Hepatocyte (in vitro differentiated cells): ENCODE measurements at regions not wholly inside any gene's neighbourhood (a gene's known extent, or its start where the extent isn't known, plus 50 kb on each side); places are given as distances from the start of the nearest gene placed in this dataset.

Source experiments
- EZH2 ChIP-seq: fragments of 200-600 bp; sonication (generic); IDR thresholded peaks from 2 replicates; pipeline ENCODE4 v1.6.1; 2016; ENCODE audit warnings: antibody characterized with exemption, mild to moderate bottlenecking, borderline replicate concordance
- EZH2phosphoT487 ChIP-seq: fragments of 200-600 bp; sonication (generic); IDR thresholded peaks from one replicate; pipeline ENCODE4 v1.6.1; 2018; ENCODE audit warnings: antibody characterized with exemption, mild to moderate bottlenecking, low read depth, moderate library complexity; ENCODE audit not compliant: unreplicated experiment, severe bottlenecking
- TF ChIP-seq, protein P1 (sequence below): fragments of 200-600 bp; sonication (generic); IDR thresholded peaks from 2 replicates; pipeline ENCODE4 v1.5.1; 2016; ENCODE audit warnings: antibody characterized with exemption, mild to moderate bottlenecking; ENCODE audit not compliant: poor library complexity

DNA sequence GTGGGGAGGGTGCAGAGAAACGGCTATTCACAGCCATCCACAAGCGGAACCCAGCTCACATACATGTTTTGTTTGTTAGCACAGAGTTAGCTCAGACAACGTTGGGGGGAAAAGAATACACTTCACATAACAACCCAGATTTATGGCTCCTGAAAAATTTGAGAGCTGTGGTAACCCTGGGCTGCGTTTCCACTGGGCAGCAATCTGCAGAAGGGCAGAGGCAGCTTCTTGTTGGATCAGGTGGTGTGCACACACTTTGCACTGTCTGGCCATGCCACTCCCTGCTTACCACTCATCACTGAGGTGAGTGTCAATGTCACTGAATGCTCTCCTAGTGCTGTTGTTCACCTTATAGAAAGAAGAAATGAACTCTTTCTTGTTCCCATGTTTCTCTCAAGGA lies 299.8 kb upstream of the SOX14 start:
- TF ChIP-seq, protein P1, sequence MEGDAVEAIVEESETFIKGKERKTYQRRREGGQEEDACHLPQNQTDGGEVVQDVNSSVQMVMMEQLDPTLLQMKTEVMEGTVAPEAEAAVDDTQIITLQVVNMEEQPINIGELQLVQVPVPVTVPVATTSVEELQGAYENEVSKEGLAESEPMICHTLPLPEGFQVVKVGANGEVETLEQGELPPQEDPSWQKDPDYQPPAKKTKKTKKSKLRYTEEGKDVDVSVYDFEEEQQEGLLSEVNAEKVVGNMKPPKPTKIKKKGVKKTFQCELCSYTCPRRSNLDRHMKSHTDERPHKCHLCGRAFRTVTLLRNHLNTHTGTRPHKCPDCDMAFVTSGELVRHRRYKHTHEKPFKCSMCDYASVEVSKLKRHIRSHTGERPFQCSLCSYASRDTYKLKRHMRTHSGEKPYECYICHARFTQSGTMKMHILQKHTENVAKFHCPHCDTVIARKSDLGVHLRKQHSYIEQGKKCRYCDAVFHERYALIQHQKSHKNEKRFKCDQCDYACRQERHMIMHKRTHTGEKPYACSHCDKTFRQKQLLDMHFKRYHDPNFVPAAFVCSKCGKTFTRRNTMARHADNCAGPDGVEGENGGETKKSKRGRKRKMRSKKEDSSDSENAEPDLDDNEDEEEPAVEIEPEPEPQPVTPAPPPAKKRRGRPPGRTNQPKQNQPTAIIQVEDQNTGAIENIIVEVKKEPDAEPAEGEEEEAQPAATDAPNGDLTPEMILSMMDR = no peak
- TF ChIP-seq EZH2phosphoT487 = no peak
- TF ChIP-seq EZH2 = no peak
